NCI-H2227 (cell line): ENCODE measurements at regions not wholly inside any gene's neighbourhood (a gene's known extent, or its start where the extent isn't known, plus 50 kb on each side); places are given as distances from the start of the nearest gene placed in this dataset.
A peak's percentile ranks its signal among the peaks of the same experiment; 100 is the strongest.

Source experiments
- DNase-seq: peaks from one replicate; lab custom pipeline; 2025; ENCODE audit not compliant: unreplicated experiment; lab: John Stamatoyannopoulos, UW

DNA sequence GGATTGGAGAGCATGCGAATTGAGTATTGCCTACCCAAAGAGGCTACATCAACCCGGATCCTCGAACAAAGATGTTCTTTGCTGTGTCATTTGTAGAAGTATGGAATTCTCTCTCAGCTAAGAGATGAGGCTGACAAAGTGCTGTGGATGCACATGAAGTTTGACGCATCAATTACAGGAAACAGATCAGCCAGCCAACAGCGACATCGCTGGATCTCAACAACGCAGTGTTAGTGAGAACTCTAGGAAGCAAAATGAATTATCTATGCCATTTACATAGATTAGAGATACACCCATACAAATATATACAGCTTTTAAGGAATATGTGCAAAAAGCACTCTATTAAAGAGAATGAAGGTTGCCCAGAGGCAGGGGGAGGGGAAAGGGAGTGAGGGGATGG is 160.6 kb upstream of the RGMA start:
- no peak for DNase-seq

DNA sequence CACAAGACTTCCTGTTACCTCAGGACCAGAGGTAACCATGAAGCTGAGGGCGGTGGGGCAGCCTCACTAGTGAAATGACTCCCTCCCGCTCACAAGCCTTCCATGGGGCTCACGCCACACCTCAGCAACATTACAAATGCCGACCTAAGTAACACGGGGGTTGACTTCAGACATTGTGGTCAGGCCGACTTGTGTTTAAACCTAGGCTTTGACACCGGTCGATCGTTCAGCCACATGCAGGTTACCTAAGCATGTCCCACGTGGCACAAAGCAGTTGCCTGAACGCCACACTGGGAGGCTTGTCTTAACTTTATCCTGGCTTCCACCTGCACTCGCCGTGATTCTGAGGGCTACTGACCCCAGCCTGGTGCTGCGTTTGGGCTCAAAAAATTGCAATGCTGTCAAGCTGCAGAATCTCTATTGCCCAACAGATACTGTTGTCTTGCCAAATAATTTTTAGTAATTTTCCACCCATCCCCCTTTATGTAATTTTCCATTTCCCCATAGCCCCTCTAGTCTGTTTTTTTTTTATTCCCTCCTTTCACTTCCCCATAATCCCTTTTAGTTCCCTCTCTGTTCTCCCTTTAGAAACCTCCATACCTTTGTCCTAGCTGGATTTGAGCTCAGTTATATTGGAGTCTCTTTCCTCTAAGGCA is 158.6 kb upstream of the RGMA start:
- DNase-seq = no peak

DNA sequence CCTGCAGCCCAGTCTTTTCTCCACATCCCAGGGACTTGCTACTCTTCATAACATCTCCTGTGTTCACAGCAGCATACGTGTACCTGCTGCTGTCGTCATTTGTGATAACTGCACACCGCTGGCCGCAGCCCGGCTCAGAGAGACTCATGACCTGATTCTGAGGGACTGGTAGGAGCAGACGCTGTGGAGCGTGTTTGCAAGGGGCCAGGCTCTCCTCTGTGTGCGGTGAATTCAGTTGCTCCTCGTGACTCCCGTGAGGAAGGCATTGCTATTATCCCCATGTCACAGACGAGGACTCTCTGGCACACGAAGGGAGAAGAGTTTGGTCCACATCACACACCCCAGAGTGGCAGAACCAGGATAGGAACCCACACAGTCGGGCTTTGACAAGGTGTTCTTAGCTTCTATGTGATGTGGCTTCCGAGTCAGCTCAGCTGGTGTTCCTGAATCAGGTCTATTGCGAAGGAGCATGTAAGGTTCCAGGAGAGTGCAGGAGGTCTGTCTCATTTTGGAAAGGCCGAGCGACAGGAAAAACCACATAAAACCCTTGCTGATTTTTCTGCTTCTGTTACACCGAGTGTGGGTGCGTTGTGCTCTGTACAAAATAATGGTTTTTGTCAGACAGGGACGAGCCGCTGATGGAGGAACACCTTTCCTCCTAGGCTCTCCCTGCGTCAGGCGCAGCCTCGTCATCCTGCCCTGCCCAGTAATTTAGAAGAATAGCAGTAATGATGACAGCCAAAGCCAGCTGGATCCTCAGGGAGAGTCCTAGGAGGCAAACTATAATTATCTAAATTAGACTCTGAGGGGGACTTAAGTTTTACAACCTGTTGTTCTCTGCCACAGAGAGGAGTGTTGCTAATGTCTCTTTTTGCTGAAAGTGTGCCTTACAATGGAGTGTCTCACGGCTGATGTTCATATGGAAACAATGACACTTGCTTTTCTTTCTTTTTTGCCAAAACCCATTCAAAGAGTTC is 157.5 kb upstream of the RGMA start:
- DNase-seq = peak; percentile 80

DNA sequence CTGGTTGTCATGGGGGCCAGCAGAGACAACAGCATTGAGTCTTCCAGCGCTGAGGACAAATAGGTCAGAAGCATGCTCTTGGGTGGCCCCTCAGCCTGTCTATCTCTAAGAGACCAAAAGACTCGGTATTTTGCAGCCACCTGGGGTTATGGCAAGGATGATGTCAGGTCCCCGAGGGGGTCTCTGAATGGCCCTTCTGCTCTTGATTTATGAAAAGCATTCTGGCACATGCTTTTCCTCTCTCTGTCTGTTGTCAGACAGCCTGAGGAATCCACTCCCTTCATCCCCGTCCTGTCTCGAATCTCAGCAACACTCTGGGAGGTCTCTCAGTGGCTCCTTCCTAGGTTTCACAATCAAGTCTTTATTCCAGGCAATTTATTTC is 156.6 kb upstream of the RGMA start:
- DNase-seq = no peak

DNA sequence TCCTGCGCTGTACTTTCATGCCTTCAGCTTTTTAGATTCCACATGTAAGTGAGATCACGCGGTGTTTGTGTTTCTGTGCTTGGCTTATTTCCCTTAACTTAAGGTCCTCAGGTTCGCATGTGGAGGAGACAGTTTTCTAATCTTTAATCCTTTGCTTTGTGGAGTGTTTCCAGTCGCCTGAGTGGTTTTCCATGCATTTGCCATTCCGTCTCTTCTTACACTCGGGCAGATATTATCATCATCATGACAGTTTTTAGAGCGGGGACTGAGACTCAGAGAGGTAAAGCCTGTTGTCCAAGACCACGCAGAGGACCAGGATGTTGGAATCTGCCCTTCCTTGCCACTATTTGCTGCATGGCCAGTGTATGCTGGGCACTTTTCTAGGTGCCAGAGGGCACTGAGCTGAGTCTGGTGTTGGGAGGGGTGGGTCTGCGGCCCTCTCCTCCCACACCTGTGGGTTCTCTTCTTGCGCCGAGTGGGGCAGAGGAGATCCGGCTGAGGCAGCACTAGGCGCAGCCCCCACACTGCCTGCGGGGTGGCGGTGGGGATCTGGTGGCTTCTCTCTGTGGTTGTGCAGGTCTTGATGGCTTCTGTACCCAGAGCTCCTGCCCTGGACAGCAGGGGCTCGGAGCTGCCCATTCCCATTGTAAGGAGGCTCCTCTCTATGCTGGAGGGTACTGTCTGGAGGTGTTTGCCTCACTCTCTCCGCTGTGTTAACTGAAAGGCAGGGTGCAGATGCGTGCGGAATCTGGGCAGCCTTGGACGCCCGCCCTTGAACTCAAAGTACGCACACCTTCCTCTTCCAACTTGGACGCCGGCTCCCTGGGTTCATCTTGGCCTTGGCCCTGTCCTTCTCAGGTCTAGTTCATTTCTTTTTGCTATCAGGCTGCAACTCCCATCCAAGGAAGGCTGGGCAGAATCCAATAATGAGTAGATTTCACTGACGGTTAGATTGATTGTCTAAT is 156.0 kb upstream of the RGMA start:
- no peak for DNase-seq

DNA sequence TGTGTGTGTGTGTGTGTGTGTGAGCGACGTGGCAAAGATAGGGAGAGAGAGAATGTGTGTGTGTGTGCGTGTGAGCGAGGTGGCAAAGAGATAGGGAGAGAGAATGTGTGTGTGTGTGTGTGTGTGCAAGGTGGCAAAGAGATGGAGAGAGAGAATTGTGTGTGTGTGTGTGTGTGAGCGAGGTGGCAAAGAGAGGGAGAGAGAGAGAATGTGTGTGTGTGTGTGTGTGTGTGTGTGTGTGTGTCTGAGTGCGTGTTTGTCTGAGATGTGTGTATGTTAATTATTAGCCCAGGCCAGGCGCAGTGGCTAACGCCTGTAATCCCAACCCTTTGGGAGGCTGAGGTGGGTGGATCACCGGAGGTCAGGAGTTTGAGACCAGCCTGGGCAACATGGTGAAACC is 154.6 kb upstream of the RGMA start:
- no peak for DNase-seq

DNA sequence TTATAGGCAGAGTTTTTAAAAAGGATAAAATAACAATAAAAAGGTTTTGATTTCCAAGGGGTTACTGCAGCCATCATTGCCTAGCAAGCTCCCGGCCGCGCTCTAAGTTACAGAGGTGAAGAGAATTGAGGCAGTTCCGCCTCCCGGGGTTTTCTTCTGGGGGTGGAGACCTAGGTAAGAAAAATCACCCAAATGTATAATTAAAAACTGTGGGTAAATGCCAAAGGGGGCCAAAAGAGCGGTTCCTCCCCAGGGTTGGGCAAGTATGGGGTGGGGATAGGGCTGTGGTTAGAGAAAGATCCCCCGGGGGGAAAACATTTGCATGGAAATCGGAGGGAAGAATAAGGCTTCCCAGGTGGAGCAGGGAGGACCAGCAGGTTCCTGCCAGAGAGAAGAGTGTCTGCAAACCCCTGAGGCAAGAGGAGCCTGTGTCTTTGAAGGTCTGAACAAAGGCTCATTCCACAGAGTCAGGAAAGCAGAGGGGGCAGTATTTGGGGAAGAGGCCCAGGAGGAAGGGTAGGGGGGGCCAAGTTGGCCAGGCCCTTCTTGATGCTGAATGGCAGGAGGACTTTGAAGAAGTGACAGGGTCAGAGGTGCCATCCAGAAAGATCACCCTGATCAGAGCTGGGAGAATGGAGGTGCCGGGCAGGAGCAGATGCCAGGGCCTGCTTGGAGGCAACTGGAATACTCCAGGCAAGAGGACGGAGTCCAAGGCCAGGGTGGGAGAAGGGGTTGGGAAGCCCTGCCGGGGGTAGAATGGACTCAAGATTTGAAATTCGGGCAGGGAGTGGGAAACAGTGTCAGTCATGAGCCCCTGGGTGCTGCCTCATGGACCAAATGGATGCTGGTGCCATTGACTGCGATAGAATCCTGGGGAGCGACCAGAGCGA is 152.9 kb upstream of the RGMA start:
- no peak for DNase-seq

DNA sequence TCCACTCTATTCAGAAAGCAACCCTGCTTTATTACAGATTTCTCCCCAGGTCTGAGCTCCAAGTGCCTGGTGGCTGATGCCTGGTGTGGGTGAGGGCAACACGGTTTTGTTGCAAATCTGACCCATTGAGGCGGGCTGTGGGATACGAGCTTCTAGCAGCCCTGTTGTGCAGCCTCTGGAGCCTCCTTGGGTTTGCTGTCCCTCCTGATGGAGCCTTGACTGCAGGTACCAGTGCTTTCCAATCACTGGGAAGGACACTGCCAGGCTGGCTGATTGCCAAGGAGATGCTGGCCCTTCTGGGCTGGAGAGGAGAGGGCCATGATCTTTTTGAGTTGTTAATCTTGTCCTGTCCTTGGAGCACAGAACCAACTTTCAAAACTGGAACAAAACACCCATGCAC is 151.0 kb upstream of the RGMA start:
- no peak for DNase-seq

DNA sequence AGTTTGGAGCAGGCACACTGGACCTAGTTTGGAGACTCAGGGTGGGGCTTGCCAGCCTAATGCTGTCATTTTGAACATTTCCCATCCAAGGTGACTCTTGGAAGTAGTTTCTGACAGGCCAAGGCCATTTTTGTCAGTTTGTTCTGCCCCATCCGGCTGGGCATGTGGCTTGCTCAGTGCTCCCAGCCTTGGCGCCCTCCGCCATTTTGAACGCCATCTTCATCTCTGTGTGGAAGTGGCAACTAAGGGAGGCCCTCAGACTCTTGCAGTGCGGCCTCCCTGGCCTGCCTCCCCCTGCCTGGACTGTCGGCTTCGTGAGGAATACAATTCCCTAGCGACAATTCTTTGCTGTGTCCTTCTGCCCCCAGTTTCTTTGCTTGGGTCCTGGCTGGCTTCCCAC is 150.6 kb upstream of the RGMA start:
- no peak for DNase-seq

DNA sequence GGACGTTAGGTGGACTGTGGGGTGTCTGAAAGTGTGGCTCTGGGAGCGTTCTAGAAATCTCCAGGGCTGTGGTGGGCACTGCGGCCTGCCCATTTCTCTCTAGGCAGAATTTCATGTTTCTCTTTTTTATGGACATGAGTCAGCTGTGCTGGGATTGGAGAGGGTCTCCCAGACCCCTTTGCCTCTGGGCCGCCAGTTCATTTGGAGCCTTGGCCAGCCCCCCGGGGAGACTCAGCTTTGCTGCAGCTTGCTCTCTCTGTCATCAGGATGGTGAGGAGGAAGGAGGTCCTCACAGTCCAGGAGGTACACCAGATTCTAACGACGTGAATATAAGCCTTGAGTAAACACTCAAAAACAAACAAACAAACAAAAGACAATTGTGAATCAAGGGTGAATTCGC is 149.6 kb upstream of the RGMA start:
- DNase-seq = no peak

DNA sequence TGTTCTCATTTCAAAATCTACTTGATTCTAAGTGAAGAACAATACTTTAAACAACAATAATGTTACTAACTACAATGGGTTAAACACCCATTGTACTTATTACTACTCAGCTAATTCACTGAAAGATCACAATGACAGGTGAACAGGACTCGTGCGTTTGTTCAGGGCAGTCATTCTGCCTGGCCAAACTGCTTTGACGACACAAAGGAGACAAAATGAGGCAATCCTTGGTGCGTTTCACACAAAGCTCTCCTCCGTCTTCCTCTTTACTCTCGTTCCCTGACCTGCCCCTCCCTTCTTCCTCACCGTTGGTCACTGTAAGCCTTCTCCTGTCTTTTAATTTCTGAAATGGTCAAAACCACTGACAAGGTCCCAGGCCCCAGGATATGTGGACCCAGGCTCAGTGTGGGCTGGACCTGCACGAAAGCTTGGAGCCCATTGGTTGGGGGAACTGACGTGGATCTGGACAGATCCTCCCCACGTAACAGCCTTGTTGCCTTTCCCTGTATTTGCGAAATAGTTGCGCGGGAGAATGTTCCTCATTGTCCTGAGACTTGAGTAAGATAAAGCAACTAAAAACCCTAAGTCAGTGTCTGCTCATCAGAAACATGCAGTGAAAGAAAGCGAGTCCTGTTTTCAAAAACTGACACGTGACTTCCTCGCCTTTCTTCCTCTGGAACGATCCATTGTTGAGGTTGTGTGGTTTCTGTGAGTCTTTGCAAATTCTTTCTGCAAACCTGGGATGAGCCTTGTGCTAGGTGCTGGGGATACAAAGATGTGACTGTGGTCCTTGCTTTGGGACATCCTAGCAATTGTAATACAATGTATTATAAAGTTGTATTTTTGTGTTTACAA is 147.1 kb upstream of the RGMA start:
- no peak for DNase-seq

DNA sequence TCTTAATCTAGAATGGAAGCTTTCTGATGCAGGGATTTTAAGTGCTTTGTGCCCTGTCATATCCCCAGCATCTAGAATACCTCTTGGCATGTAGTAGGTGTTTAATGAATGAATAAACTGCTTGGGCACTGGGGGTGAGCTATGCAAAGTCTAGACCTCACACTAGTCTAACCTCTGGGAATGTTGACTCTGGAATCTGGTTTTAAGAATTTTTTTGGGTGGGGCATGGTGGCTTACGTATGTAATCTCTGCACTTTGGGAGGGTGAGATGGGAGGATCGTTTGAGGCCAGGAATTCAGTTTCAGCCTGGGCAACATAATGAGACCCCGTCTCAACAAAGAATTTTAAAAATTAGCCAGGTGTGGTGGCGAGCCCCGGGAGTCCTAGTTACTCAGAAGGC is 146.3 kb upstream of the RGMA start:
- DNase-seq = no peak

DNA sequence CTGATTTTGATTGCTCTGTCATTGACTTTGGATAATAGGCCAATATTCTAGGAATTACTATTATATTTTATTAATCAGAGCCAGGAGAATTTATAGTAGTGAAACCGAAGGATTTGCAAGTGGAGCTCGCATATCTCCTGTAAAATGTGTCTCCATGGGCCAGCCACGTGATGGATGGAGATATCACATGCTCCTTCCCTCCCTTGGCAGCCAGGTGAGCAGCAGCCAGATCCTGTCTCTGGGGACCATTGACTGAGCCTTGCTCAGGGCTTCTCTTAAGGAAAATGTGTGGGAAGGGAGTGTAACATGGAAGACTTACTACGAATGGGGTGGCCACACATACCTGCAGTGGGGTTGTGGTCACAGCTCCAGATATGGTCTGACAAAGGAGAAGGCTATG is 144.7 kb upstream of the RGMA start:
- DNase-seq = no peak

DNA sequence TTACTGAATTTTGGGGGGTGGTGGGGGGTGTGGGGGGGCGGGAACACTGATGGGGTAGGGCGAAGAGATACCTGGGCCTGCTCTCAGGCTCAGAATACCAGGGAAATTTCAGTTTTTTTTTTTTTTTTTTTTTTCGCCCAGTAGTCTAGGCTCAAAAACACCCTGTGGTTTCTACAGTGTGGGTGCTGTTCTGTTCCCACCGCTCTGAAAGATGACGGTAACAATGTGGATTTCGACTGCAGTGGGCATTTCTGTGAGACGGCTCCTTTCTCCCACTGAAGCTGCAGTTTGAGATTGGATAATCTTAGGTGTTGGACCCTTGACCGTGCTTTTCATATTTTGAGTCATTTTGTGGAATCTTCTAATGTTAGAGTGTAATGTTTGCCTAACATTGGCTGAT is 143.8 kb upstream of the RGMA start:
- no peak for DNase-seq

DNA sequence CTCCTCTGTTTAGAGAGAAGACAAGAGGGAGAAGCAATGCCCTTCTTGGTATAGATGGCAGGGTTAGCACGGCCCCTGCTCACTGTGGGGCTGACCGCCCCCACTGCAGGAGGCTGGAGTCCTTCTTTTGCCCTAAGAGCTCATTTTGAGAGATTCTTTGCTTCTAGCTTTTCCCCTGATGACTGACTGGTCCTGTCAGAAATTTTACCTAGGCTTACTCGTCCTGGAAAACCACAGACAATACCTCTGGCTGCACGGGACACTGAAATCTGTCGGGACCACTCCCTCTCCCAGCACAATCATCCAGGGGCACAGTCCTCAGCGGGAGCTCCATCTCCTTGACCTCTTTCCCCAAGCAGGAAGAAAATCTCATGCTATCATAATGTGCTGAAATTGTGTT is 143.0 kb upstream of the RGMA start:
- no peak for DNase-seq

DNA sequence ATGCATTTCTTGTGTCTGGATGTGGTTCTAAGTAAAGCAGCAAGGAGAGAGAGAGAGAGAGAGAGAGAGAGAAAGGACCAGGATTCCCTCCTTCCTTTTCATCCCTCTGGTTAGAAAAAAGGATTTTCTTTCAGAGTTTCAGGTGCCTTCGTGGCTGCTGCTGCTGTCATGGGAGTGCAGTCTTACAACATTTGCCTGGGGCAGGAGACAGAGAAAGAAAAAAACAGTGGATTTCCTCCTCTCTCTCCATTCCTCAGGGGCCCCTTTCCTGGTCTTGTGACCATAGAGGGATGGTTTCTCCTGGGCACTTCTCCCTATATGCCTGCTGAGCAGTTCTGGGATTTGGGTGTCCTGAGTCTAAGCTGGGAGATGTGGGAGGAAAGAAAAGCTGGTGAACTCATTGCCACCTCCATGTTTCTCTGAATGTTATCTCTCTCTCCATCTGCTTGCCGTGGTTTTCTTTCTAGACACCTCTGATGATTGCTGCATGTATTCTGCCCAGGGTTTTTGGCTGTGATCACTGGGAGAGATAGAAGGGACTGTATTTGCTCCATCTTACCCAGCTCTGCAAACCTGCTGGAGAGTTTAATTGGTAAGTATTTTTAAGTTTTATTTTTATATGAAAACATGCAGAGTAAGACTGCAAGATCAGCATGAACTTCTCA is 142.4 kb upstream of the RGMA start:
- DNase-seq = no peak

DNA sequence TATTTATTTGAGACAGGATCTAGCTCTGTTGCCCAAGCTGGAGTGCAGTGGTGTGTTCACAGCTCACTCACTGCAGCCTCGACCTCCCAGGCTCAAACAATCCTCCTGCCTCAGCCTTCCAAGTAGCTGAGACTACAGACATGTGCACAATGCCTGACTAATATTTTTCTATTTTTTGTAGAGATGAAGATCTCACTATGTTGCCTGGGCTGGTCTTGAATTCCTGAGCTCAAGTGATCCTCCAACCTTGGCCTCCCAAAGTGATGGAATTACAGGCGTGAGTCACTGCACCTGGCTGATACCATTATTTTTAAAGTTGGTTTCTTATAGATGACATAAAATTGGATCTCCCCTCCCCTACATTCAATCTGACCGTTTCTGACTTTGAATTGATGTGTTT is 139.5 kb upstream of the RGMA start:
- no peak for DNase-seq

DNA sequence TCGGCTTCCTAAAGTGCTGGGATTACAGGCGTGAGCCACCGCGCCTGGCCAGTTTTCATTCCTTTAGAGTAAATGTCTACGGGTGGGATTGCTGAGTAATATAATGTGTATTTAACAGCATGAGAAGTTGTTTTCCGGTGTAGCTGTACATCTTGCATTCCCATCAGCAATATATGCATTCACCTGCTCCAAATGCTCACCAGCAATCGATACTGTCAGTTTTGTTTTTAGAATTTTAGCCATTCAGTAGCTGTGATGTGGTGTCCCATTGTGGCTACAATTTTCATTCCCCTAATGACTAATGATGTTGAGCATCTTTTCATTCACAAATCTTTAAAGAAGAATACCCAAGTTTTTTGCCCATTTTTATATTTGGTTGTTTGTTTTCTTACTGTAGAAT is 134.8 kb upstream of the RGMA start:
- DNase-seq = no peak

DNA sequence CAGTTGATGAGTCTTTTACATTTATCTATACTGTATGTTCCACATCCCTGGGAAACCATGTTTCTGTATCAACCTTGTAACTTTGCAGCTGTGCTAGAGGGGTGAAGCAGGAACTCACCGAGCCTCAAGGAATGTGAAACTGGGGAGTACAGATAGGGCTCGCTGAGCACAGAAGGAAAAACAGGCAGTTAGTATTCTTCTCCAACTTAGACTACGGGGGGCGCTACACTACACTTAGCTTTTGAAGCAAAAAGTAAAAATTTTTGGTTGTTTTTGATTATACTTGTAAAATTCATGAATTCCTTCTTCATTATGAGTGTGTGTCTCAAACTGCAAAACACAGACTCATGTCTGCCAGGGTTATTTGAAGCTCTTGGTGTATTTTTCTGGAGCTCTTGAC is 132.7 kb upstream of the RGMA start:
- no peak for DNase-seq
